ENCODE measurements at regions not wholly inside any gene's neighbourhood (a gene's known extent, or its start where the extent isn't known, plus 50 kb on each side); places are given as distances from the start of the nearest gene placed in this dataset.

DNA sequence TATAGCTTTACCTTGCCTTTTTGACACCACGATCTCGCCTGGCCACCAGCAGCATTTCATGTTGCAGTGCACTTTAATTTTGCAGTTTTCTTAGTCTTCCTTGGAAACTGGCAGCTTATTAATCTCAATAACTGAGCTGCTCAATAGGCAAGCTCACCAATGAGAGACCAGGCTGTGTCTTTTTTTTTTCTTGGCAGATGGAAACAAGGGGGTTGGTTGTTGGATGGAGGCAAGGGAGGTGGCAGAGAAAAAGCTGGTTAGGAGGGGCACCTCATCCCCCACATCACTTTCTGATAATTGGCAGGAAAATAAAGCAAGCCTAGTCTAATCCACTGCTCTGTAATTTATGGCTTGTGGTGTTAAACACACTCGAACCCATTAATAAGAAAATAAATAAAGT is 324.5 kb upstream of the WWC1 start:
- no peak for DNase-seq

DNA sequence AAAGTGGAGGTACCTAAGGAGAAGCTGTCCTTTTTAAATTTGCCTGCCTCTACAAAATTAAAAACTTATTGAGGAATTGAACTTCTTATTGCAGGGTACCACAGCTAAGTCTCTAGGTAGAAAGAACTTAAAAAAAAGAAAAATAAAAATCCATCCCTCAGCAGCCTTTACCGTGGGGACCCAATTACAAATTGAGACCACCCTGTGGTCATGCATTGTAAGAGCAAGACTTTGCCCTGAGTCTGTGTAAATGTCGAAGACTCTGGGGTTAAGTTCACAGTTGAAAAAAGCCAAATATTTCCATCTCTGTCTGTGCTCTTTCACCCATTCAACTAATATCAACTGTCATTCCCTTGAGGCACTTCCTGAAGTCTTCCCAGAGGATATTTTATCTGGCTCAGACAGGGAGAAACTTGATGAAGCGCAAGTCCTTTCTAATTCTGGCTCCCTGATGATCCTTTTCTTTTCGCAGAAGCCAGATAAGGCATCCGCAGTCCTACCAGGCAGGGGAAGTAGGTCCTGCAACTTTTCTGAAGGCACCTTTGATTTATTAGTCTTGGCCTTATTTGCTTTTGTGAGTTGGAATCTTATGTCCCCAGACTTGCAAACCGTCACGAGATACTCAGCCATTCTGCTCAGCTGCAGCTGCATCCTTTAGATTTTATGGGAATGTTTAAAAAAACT is 323.8 kb upstream of the WWC1 start:
- no peak for DNase-seq

DNA sequence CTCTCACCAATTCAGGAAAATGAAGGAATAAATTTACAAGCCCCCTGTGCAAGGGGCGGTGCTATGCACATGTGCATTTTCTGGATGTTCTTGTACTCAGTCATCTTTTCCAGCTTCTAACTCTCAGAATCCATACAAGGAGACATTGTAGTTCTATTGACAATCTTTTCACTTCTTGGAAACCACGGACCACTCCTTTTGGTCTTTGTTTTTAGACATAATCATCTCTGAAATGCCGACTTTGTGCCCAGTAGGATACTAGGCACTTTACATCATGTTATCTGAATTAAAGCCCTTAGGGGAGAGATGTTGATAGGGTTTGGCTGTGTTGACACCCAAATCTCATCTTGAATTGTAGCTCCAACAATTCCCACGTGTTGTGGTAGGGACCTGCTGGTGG is 322.6 kb upstream of the WWC1 start:
- no peak for DNase-seq

GRCh38 chr5:167969998-167970397 is 321.4 kb upstream of the WWC1 start:
- no peak for DNase-seq

DNA sequence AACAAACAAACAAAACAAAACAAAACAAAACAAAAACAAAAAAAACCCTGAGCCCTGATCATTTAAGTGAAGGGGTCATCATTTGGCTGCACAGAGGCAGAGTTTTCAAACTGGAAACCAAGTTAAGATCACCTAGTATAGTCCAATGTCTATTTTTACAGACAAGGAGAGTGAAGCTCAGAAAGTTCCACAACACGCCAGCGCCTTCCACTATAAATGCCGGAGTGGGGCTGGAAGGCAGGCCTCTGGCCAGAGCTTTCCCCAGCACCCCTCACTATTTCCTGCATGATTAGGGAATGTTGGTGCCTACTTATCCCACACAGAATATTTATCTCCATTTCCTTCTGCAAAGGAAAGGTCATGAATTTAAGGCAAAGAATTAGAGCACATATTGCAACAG is 319.7 kb upstream of the WWC1 start:
- no peak for DNase-seq

DNA sequence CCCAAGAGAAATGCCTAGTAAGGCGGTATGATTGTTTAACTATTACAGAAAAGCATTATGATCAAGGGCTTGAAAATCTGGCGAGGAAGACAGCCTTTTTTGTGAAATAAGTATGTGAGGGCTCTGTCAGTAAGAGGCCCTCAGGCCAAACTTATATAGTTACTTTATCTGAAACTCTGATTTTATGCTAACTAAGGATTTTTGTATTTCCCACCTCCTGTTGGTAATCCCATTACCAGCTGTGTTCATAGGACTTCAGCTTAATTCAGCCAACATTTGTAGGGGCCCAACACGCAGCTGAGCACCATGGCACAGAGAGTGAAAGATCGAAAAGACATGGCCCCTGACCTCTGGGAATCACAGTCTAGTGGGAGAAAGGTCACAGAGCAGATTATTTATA is 318.3 kb upstream of the WWC1 start:
- no peak for DNase-seq

GRCh38 chr5:167984951-167985350 is 306.5 kb upstream of the WWC1 start:
- no peak for DNase-seq

DNA sequence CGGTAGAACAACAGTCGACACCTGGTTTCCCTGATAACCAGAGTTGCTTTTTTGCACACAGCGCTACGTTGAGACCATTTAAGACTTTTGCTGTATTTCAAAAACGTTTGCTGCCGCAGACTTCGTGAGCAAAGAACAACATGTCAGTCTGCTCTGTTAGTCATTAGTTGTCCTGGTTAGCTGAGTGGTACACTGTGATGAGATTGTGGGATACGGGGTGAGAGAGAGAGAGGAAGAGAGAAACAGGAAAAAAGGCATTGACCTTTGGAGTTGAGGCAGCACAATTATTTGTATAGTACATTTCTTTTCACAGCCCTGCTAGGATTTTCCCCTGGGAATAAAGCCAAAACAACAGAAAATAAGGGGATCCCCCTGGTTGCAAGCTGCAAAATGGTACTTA is 306.1 kb upstream of the WWC1 start:
- no peak for DNase-seq

DNA sequence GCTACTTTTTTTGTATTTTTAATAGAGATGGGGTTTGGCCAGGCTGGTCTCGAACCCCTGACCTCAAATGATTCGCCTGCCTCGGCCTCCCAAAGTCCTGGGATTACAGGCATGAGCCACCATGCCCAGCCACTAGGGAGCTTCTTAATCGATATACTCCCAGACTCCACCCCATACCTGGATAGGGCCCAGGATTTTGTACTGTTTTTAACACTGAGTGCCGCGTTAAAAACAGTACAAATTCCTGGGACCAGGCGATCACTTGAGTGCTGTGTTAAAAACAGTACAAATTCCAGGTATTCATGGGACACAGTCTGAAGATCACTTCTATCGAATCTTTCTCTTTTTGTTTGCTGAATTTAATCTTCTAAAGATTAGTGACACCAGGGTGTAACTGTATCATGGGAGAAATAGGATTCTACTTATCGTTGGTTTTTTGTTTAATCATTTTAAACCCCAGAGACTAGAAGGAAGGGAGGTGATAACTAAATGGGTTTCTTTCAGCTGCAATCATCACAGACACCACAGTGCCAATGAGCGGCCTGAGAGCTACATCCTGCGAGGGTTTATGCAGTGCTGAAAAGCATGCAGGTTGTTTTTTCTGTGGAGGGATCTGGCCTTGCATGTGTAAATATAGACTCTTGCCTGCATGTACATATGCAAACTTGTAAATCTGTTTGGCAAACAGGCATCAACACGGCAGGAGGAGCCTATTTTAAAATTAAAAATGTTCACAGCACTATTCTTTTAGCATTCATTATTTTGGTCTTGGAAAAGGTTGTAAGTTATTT is 303.8 kb upstream of the WWC1 start:
- no peak for DNase-seq

DNA sequence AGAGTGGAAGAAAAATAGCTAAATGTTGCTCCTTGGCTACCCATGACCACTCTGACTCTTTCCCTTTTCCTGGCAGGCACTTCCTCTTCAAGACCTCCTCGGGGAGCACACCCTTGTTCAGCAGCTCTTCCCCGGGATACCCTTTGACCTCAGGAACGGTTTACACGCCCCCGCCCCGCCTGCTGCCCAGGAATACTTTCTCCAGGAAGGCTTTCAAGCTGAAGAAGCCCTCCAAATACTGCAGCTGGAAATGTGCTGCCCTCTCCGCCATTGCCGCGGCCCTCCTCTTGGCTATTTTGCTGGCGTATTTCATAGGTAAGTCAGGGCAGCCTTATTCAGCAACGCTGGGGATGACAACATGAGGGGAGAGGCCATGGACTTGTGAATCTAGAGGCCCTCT is 298.6 kb upstream of the WWC1 start:
- no peak for DNase-seq

- DNase-seq = no peak
These were observed 297.7 kb upstream of the WWC1 start for GRCh38 chr5:167993771-167994170.

- DNase-seq = no peak
These were observed 295.5 kb upstream of the WWC1 start for GRCh38 chr5:167995844-167996425.

- no peak for DNase-seq
These were observed 293.2 kb upstream of the WWC1 start for GRCh38 chr5:167998148-167998767.

DNA sequence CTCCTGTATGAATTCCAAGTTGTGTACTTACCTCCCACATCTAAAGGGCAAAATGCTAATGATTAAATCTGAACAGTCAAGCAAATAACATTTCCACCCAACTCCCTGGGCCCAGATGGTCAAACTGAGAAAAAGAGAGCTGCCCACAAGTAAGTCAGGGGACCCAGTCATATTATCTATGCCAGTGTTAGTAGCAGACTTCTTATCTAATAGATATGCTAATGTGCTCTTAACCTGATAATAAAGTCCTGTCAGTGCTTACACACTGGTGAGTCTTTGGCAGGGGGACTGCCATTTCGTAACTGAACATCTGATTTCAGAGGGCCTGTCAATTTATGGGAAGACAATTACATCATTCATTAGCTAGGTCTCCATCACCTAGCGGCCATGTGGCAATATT is 292.3 kb upstream of the WWC1 start:
- DNase-seq = no peak

DNA sequence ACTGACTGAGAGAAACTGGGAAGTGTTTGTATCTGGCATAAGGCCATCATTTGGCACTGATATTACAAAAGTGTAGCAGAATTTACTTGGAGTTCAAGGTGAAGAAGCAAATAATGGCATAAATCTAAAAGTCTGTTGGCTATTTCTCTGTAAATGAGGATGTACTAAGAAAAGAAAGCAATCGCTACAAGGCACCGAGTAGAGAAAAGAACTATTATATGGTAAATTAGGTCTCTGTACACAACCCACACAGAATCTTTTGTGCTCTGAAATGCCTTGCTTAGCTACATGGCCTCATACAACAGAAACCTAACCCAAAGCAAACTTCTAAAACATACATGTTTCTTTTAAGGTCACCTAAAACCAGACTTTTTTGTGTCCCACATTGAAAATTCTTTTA is 290.1 kb upstream of the WWC1 start:
- no peak for DNase-seq

DNA sequence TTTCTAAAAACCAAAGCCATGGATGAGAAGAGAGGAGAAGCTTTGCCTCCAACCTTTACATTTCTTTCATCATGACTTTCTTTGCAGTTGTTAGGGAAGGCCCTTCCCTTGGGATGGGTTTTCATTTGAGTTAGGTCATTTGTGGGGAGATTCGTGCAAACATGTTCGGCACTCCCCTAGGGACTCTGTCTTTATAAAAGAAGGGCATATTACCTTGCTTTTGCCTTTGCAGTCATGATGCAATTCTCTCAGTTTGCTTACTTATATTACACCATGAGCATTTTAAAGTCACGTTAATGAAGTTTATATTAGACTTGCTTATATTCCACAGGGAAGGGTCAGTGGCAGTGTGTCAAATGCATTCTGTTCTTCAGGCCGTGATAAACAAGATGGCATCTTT is 289.3 kb upstream of the WWC1 start:
- DNase-seq = no peak

GRCh38 chr5:168005093-168005492 is 286.4 kb upstream of the WWC1 start:
- DNase-seq = no peak

DNA sequence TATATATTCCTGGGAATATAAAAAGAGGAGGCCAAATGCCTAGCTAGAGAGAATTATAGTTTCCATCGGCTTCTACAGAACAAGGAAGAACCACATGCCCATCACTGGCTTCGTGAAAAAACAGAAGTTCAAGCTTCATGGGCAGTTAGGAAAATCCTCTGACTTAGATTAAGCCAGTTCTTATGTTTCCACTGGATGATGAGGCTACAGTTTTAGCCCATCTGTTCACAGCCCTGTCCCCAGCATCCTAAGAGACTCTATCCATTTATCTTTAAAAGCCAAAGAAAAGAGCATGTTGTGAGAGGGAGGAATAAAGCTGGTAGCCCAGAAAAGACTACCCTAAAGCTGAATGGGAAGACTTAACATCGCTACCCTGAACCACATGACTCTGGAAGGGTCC is 285.5 kb upstream of the WWC1 start:
- no peak for DNase-seq

GRCh38 chr5:168006456-168007130 is 284.9 kb upstream of the WWC1 start:
- DNase-seq = no peak

GRCh38 chr5:168007286-168007685 is 284.2 kb upstream of the WWC1 start:
- DNase-seq = no peak

DNA sequence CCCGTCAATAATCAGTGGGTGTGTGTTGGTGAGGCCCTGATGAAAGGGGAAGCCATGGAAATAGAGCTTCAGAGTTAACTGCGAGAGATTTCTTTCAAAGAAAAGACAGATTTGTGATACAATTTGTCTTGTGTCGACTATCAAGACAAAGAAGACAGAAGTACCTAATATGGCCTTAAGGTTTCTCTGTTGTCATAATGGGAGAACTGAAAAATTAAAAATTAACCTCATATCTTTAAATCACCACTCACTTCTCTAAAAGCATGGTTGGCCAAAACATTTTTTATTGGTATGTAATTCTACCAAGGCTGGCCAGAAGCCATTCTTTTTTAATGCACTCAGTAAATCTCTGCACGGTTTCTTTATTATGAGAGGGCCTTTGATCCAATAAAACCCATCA is 282.9 kb upstream of the WWC1 start:
- no peak for DNase-seq

- DNase-seq = no peak
These were observed 280.3 kb upstream of the WWC1 start for GRCh38 chr5:168011096-168011495.

GRCh38 chr5:168012006-168012405 is 279.4 kb upstream of the WWC1 start:
- DNase-seq = no peak
